GM23248 (cell line): ENCODE measurements at regions not wholly inside any gene's neighbourhood (a gene's known extent, or its start where the extent isn't known, plus 50 kb on each side); places are given as distances from the start of the nearest gene placed in this dataset.

Experiments used
- EZH2 ChIP-seq: fragments of 200-600 bp; sonication (generic); IDR thresholded peaks from 2 replicates; pipeline ENCODE4 v1.6.1; 2018; ENCODE audit warnings: antibody characterized with exemption, mild to moderate bottlenecking; ENCODE audit not compliant: insufficient read depth, poor library complexity, severe bottlenecking
- EZH2phosphoT487 ChIP-seq: fragments of 200-600 bp; sonication (generic); IDR thresholded peaks from 2 replicates; pipeline ENCODE4 v1.6.1; 2018; ENCODE audit warnings: antibody characterized with exemption, moderate library complexity, mild to moderate bottlenecking, low read depth; ENCODE audit not compliant: insufficient read depth

GRCh38 chr4:58522765-58523382 lies 1412.7 kb upstream of the IGFBP7 start:
- TF ChIP-seq EZH2 (no peak), EZH2phosphoT487 (no peak)
